ENCODE measurements at regions not wholly inside any gene's neighbourhood (a gene's known extent, or its start where the extent isn't known, plus 50 kb on each side); places are given as distances from the start of the nearest gene placed in this dataset.

DNA sequence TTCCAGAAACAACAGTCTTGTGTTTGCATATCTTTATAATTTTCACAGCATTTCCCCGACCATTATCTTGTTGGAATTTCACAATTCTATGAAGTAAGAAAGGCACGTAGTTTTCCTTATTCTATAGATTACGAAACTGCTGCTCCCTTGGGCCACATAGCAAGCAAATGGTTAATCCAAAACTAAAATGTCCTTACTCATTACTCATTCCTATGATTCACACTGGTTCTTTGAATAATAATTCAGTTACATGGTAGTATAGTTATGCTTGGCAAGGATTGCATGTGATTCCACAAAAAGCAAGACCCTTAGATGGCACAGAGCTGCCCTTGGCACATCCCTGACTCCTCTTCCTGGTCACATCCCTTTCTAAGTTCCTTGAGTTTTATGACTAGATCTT lies 51.2 kb downstream of the OR13H1 start:
- TF ChIP-seq CTCF (IDR thresholded peaks at IDR 0.05; ENCODE audit: extremely low read depth, missing control alignments) = no peak
- DNase-seq (ENCODE audit: low spot score) = no peak

GRCh38 chrX:131607792-131608369 lies 64.0 kb downstream of the OR13H1 start:
- no peak for TF ChIP-seq CTCF (IDR thresholded peaks at IDR 0.05; ENCODE audit: extremely low read depth, missing control alignments)
- no peak for DNase-seq (ENCODE audit: low spot score)

- no peak for TF ChIP-seq CTCF (IDR thresholded peaks at IDR 0.05; ENCODE audit: extremely low read depth, missing control alignments)
- no peak for DNase-seq (ENCODE audit: low spot score)
Measured at GRCh38 chrX:131609480-131609879, 65.6 kb downstream of the OR13H1 start.

GRCh38 chrX:131613260-131613659 lies 69.4 kb downstream of the OR13H1 start:
- DNase-seq (ENCODE audit: low spot score) = no peak
- no peak for TF ChIP-seq CTCF (IDR thresholded peaks at IDR 0.05; ENCODE audit: extremely low read depth, missing control alignments)

DNA sequence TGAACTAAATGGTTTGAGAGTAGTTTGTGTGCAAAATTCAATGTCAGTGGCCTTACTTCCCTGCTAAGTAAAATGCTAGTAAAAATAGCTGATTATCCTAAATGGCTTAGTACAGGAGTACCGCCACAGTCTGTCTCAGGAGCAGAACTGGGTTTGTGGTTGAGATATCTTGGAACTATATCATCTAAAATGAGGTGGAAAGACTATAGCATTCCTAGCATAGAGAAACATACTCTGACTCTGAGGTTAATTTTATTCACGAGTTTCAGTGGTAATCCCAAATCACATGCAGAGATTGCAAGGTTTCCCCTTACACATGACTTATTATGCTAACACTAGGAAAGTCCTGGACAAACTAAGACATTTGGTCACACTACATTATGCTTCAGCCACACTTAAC lies 70.4 kb downstream of the OR13H1 start:
- DNase-seq (ENCODE audit: low spot score) = no peak
- TF ChIP-seq CTCF (IDR thresholded peaks at IDR 0.05; ENCODE audit: extremely low read depth, missing control alignments) = no peak

GRCh38 chrX:131617182-131617581 lies 73.3 kb downstream of the OR13H1 start:
- DNase-seq (ENCODE audit: low spot score) = no peak
- TF ChIP-seq CTCF (IDR thresholded peaks at IDR 0.05; ENCODE audit: extremely low read depth, missing control alignments) = no peak

DNA sequence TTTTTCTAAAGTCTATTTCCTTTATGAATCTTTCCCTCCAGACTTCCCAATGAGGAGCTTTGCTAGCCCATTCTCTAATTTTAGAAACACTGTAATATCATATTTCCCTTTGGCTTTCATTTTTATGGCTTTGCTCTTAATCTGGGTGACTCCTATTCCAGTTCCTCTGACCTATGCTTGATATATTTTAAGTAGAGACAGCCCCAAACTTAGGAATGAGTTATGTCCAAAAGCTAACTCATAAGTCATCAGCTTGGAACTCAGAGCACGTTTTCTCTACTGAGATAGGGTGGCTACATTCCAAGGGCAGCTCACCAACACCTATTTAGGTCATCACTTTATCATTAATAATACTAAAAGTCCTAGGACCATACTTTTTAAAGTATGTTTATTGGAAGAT lies 77.8 kb downstream of the OR13H1 start:
- no peak for TF ChIP-seq CTCF (IDR thresholded peaks at IDR 0.05; ENCODE audit: extremely low read depth, missing control alignments)
- DNase-seq (ENCODE audit: low spot score) = no peak
